ENCODE measurements at regions not wholly inside any gene's neighbourhood (a gene's known extent, or its start where the extent isn't known, plus 50 kb on each side); places are given as distances from the start of the nearest gene placed in this dataset.

DNA sequence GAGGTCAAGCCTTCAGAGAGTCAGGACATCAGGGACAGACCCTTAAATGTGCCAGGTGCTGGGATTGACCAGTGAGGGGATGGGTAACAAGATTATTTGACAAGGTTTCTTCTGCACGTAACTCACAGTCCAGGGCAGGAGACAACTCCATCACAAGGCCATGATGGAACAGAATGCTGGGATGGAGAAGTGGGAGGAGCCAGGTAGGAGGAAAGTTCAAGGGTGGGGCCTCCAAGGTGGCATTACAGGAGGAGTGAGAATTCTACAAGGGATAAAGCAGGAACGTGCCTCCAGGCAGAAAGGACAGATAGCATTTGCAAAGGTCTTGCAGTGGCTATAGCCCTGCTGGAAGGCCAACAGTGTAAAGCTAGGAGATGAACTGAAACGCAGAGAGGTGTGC lies 102.2 kb downstream of the FGF18 start:
- TF ChIP-seq, protein P1, sequence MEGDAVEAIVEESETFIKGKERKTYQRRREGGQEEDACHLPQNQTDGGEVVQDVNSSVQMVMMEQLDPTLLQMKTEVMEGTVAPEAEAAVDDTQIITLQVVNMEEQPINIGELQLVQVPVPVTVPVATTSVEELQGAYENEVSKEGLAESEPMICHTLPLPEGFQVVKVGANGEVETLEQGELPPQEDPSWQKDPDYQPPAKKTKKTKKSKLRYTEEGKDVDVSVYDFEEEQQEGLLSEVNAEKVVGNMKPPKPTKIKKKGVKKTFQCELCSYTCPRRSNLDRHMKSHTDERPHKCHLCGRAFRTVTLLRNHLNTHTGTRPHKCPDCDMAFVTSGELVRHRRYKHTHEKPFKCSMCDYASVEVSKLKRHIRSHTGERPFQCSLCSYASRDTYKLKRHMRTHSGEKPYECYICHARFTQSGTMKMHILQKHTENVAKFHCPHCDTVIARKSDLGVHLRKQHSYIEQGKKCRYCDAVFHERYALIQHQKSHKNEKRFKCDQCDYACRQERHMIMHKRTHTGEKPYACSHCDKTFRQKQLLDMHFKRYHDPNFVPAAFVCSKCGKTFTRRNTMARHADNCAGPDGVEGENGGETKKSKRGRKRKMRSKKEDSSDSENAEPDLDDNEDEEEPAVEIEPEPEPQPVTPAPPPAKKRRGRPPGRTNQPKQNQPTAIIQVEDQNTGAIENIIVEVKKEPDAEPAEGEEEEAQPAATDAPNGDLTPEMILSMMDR (IDR thresholded peaks at IDR 0.05), result no peak
- Mint-ChIP-seq H3K27ac (peak overlapping the region; percentile 50), H3K36me3 (ENCODE audit: low read depth) (no peaks in the 10 kb centered on the region), H3K27me3 (ENCODE audit: low read depth, poor library complexity) (peaks cover 20% of the 10 kb centered on the region), H3K4me1 (peaks cover 80% of the 10 kb centered on the region), H3K9me3 (no peaks in the 10 kb centered on the region), H3K4me3 (peak overlapping the region; percentile 5)
- no peak for DNase-seq

DNA sequence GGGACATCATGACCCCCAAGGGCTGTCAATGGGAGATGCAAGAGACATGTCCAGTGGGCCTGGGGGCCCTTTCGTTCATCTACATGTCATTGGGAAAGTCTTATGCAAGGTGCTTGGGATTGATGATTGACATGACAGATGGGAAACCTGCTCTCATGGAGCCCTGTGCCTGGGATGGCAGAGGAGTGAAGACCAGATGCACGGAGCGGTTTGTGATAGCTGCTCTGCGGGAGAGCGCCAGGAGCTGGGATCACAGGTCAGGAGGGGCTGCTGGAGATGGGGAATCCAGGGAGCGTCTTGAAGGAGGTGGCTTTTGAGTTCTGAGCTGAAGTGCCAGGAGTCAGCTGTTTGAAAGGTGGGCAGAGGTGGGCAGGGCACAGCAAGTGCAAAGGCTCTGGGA lies 104.3 kb downstream of the FGF18 start:
- Mint-ChIP-seq H3K36me3 (ENCODE audit: low read depth) (no peaks in the 10 kb centered on the region), H3K27ac (no peak overlapping the region), H3K9me3 (no peaks in the 10 kb centered on the region), H3K27me3 (ENCODE audit: low read depth, poor library complexity) (peaks cover 15% of the 10 kb centered on the region), H3K4me1 (peaks cover 63% of the 10 kb centered on the region), H3K4me3 (peak overlapping the region; percentile 11)
- TF ChIP-seq, protein P1 (IDR thresholded peaks at IDR 0.05), result no peak
- no peak for DNase-seq

DNA sequence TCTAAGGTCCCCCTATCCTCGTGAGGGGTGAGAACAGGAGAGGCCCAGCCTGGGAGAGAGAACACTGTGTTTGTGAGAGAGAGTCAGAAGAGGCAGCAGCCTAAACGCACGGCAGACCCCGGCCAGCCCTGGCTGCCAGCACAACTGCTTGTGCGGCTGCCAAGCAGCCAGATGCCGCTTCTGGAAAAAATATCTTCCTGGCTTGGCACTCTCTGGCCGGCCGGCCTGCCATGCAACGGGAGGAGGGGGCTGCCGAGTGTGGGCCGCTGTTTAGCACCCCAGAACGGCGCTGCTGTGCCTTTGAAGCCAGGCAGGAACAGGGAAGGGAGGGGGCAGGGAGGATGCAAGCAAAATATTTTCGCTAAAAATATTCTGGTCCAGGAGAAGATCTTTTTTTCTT lies 105.0 kb downstream of the FGF18 start:
- no peak for DNase-seq
- H3K36me3 Mint-ChIP-seq (ENCODE audit: low read depth), result no peaks in the 10 kb centered on the region
- TF ChIP-seq, protein P1 (IDR thresholded peaks at IDR 0.05), result no peak
- peaks cover 61% of the 10 kb centered on the region for H3K4me1 Mint-ChIP-seq
- H3K27me3 Mint-ChIP-seq (ENCODE audit: low read depth, poor library complexity), result peaks cover 15% of the 10 kb centered on the region
- no peaks in the 10 kb centered on the region for H3K9me3 Mint-ChIP-seq
- H3K27ac Mint-ChIP-seq, result no peak overlapping the region
- H3K4me3 Mint-ChIP-seq, result peak overlapping the region; percentile 11

DNA sequence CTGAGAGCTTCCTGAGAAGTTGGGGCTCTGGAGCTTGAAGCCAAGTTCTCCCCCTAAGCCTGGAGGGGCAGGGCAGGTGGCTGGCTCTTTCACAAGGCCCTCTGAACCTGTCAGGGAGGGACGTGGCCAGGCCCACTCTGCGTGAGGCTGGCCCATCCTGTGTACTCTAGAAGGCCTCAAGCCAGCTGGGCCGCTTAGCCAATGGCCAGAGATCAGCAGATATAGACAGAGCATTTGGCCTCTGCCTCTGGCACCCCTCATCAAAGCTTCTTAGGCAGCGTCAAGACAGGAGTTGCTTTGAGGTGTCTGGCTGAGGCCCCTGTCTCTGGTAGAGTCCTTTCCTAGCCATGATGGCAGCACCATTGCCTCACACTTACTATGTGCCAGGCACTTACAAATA lies 105.6 kb downstream of the FGF18 start:
- peaks cover 15% of the 10 kb centered on the region for H3K27me3 Mint-ChIP-seq (ENCODE audit: low read depth, poor library complexity)
- DNase-seq, result no peak
- peaks cover 56% of the 10 kb centered on the region for H3K4me1 Mint-ChIP-seq
- H3K36me3 Mint-ChIP-seq (ENCODE audit: low read depth), result no peaks in the 10 kb centered on the region
- H3K9me3 Mint-ChIP-seq, result no peaks in the 10 kb centered on the region
- TF ChIP-seq, protein P1 (IDR thresholded peaks at IDR 0.05), result no peak
- no peak overlapping the region for H3K4me3 Mint-ChIP-seq
- no peak overlapping the region for H3K27ac Mint-ChIP-seq

DNA sequence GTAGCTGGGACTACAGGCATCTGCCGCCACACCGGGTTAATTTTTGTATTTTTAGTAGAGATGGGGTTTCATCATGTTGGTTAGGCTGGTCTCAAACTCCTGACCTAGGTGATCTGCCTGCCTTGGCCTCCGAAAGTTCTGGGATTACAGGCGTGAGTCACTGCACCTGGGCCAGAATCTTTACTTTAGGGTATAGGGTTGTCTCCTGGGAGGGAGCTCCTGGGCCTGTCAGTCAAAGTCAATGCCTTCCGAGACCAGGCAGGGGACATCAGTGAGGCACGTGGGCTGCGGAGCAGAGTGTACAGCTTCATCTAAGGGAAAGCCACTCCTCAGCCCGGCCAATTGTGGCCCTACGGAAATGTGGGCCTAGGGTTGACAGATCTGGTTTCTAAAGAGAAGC lies 108.6 kb downstream of the FGF18 start:
- Mint-ChIP-seq H3K4me3 (no peak overlapping the region), H3K36me3 (ENCODE audit: low read depth) (no peaks in the 10 kb centered on the region), H3K4me1 (peaks cover 30% of the 10 kb centered on the region)

More for the DNA sequence above, 108.6 kb downstream of the FGF18 start:
- Mint-ChIP-seq H3K27ac (no peak overlapping the region), H3K27me3 (ENCODE audit: low read depth, poor library complexity) (peaks cover 19% of the 10 kb centered on the region), H3K9me3 (no peaks in the 10 kb centered on the region)
- TF ChIP-seq, protein P1 (IDR thresholded peaks at IDR 0.05), result no peak
- DNase-seq, result no peak
